DLD1 (cell line): ENCODE measurements at regions not wholly inside any gene's neighbourhood (a gene's known extent, or its start where the extent isn't known, plus 50 kb on each side); places are given as distances from the start of the nearest gene placed in this dataset.

Experiments
- in situ Hi-C: cut with HindIII; loops from 2 replicates; pipeline ENCODE4 v1.10.0; 2017; ENCODE audit warnings: low sequenced_read_pairs

DNA sequence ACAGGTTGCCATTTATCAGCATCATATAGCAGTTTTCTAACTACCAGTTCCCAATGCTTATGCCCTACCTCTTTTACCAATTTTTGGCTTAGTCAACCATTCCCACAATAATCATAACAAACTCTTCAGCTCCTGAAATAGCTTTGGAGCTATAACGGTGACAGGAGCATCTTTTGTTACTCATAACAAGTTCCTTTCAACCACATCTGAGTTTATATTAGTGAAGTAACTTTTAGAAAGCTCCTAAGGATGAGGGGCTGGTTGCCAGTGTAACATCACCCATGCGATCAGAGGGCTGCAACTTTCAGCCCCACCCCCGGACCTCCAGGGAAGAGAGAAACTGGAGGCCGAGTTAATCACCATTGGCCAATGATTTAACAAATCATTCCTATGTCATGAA lies 495.3 kb upstream of the RASGRP1 start:
- in situ Hi-C loops = no loop called here

DNA sequence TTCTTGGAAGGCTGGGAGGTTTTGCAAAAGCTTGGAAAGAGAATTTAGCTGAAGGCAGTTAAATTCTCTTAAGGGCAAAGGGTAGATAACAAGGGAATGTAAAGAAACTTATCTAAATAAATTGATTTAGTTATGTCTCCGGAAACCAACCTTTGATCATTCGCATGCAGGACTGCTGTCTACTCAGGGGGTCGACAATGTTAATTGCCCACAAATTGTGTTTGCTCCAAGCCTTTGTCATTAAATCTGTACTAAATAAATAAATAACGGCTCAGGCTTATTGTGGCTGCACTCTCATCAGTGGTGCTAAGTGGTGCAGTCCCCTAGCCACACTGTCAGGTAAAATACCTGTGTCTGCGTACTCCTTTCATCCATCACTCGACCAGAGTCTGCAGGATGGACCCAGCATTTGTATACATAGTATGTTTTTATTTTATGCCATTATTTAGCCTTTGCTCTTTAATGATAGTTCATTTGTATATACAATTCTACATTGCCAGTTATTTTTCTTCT lies 497.4 kb upstream of the RASGRP1 start:
- in situ Hi-C loops = no loop called here

DNA sequence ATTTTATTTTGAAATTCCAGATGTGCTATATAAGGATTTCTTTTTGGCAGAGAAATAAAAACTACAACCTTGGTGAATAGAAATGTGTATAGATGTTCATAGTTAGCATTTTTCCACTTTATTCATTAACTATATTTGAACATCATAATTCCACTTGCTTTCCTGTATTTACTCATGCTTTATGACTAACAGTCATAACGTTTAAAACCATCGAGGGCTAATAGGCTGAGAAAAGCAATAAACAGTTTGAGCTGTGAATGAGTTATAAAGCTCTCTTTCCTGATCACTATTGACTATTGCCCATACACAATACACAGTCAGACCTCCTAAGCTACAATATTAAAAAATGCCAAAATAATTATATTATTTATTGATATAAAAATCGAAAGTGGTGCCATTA lies 502.1 kb upstream of the RASGRP1 start:
- in situ Hi-C loops = no loop called here

DNA sequence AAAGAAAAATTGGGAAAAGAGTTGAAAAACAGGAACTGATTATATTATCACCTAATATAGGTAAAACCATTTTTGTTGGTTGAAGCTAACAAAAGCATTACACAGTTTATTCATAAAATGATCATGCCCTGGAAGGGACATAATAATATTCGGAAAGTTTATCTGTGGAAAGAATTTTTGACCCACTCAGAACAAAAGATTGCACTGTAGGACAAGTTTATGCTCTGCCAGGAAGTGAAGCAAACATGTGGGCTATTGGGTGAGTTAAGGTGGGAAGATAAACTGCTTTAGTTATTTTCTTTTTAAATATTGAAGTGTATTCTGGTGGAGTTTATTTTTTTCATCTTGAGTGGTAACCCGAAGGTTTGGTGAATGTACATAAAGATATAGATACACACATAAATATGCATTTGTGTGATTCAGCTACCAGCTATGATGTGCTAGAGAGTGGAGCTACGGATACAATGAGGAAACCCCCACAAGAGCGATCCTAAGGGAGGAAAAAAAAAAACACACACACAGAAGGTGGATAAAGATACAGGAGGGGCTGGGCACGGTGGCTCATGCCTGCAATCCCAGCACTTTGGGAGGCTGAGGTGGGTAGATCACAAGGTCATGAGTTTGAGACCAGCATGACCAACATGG lies 506.4 kb upstream of the THBS1 start:
- in situ Hi-C loops = no loop called here

DNA sequence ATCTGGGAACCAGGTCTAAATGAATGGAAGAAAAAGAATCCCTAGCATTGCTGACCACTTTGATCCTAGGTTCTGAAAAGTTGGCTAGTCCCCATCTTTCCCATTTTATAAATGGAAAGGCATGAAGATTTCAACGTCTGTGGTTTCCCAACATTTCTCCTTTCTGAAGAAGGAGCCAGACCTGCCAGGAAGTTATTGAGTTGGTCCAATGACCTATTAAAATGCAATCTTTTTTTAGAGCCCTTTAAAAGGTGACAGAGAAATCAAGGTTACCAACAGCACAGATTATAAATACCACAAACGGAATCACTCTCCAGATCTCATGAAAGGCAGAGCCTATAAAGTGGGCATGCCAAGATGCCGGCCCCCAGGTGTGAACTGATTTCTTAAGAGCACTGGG lies 505.6 kb upstream of the THBS1 start:
- in situ Hi-C loops = no loop called here

DNA sequence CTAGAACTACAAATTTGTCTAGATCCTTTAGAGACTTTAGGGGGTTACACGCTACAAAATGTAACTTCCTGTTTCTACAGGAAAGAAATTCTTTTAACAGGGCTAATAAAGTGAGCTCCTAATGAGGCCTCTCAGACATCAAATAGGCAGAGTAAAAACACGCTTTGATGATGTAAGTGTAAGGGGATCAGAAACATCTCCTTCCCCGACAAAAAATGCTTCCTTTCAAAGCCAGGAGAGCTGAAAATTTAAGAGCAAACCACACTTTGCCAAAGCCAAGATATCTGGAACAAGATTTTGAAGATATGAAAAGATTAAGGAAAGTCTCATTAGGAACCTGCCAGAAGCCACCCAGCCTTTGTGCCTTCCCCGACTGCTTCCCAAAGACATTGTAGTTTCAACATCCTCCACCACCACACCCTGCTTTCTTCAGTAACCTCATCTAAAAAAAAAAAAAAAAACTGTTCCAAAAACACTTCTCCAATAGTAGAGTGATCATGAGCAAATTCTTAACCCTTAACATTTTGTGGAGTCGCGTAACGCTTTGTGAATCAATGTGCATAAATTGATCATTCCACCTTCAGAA lies 505.0 kb upstream of the THBS1 start:
- in situ Hi-C loops = no loop called here

DNA sequence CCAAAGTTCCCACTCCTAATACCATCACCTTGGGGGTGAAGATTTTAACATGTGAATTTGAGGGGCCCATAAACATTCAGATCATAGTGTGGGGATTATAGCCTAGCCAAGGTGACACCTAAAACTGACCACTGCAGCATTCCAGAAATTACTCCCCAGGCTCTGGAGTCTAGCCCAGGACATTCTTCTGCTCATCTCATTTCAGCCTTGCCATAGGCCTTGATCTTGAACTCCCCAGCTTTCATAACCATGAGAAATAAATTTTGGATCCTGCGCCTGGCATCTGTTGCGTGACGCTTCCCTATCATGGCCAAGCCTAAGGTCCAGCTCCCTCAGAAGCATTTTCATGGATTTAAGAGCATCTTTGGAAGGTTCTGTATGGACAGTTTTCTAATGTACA lies 502.9 kb upstream of the THBS1 start:
- in situ Hi-C loops = no loop called here

DNA sequence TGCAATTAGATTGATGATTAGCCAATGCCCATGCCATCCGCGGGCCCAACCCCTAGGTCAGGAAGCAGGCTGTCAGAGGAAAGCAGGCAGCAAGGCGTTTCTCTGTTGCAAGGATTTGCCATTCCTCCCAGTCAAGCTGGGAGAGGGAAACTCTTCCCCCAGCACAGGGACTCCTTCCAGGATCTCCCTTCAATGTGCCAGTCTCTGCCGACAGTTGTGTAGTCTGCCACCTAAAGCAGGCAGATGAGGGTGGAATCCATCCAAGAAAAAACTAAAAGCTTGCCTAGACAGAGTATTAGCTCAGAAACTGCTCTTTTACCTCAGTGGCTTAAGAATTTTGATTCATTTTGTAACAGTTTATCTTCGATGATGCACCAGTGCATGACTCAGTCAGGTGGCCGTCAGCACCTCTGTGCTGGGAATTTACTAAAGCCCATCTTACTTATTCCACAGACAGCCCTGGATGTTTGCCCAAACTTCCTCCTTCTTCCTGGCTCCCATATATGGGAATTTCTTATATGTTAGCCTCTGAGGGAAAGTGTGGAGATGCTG lies 501.5 kb upstream of the THBS1 start:
- in situ Hi-C loops = no loop called here

DNA sequence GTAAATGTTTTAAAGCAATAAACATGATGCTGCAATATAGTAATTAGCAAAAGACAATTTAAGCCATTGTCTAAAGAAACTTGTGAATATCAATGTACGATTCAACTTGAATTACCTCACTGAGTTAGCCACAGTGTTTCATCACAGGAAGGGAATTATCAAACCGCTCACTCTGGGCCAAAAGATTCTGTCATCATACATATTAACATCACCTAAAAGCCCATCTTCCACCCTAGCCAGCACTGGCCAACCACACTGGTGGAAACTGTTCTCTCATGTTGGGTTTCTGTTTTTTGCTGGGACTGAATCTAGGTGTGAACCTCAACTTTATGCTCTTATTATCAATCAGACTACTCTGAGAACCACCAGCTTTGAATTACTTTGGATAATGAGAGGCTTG lies 497.7 kb upstream of the THBS1 start:
- in situ Hi-C loops = no loop called here

DNA sequence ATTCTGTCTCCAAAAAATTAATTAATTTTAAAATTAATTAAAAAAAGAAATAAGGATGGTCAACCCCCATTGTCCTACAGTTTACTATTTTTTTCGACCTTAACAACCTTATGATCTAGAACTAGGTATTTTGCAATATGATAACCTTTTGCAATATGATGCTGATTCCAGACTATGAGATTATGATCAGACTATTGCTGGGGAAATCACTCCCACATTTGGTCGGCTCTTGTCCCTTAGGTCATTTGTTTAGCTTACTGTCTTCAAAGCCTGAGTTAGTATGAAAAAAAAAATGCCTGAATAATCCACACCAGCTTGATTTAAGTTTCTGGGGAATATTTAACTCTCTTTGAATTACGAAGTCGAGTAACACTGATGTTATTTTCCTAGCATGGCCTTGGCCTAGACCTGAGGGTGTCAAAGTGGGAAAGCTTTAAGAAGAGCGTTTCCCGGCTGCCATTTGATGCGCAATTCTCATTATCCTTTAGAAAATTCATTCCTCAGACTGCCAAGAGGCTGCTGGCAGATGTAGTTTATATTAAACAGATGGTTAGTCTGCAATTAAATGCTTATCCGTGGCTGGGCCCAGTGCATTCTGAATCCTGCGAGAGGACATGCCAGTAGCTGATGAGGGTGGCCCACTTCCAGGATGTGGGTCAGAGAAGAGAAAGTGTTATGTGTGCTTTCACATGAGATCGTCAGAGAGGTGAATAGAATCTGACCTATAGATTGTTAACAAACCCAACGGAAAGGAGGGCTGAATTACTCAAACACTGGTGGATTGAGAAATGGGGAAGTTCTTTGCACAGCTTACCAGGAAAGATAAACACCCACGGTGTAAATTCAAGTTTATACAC lies 496.0 kb upstream of the THBS1 start:
- in situ Hi-C loops = no loop called here

DNA sequence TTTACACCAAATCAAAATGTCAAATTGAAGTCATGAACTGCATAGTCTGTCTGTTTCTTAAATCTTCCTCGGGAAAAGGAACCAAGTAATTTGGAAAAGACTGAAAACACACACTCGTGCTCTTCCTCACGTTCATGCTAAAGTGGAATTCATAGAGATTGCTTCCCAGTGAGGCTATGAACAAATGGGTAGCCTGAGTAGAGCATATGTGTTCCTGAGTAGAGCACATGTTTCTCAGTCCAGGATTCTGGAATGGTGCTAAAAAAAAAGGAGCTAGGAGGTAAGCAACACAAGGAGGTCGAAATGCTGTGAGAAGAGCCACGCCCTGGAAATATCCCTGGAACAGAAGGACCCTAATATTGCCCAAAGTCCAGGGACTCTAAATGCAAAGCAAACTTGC lies 494.2 kb upstream of the THBS1 start:
- in situ Hi-C loops = no loop called here

DNA sequence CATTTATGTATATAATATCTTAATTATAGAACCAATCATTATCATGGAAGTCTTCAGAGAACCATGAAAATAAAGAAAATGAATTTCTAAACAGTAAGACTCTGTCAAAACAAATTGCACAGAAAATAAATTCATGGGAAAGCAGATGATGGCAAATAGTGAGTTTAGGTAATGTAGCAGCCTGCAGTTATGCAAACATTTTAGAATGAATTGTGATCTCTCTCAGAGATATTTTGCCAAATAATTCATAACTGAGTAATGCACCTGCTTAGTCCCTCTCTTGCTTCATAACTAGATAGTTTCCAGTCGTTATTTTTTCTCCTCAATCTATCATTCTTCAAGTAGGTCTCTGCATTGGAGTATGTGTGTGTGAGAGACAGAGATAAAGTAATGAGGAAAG lies 492.7 kb upstream of the THBS1 start:
- in situ Hi-C loops = no loop called here

DNA sequence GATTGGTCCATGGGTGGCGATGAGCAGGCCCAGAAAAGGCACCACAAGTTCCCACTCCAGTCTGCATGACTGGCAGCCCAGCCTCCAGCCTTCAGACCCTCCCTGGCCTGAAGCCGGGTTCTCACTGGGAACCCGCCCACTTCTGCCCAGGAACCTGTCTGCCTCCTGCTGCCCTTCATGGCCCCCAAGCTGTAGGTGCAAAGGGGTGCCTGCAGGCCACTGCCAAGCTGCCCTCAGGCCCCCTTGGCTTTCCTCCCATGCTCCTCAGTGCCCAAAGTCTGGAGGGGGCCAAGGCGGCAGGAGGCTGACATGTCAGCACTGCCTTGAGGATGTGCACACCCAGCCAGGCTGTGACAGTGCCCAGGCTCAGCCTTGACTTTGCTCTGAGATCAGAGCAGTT lies 488.5 kb upstream of the THBS1 start:
- in situ Hi-C loops = no loop called here

DNA sequence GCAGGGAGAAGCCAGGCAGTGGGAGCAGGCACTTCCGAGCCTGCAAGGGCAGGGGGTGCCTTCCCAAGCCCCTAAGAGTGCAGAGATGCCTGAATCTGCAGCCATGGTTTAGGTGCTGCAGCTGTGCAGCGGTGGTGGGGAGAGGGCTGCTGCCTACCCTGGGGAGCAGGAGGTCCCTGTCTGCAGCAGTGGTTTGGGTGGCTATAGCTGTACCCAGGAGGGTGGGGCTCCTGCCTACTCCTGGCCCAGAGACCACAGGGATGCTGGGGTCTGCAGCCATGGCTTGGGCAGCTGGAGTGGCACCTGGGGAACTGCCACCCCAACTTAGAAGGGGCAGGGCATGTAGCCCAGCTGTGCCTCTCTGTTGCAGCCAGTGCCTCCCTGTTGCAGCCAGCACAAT lies 488.1 kb upstream of the THBS1 start:
- in situ Hi-C loops = no loop called here

DNA sequence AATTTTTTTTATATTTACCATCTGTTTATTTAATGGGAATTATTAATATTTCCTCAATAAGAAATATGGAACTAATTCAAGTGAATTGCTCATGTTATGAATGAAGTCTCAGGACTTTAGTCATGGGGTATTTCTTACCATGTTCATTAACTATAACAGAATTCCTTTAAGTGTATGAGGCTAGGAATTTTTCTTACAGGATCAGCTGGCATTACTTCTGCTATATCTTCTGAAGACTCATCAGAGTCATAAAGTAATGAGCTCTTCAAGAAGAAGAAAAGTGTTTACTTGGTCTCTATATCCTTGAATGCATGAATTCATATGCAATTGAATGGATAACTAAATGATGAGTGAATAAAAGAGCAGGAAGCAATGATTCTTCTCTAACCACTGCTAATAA lies 486.8 kb upstream of the THBS1 start:
- in situ Hi-C loops = no loop called here

DNA sequence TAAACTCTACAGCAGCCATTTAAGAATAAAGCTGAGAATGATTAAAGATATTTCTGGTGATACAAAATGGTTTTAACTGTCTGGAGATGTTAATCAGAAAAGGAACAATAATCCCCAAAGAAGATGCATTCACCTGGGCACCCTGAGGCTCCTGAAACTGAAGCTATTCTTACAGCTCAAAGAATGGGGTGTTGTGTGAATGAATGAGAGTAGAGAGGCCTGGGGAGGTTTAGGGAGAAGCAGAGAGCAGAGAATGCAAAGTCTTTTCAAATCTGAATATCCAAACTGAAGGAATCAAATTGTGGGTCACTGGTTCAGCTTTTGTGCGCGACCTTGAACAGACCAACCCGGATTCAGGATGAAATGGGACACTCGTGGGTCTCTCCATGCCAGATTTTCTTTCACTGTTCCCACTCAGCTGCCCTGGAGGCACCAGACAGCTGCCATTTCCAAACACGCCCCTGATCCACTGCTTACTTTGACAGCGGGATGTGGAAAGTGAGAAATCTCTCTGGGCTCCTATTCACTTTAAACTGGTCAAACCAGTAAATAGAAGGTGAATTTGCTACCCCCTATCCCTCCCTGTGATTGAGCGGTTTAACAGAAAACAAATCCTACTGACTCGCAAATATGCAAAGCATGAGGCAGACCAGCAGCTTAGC lies 485.5 kb upstream of the THBS1 start:
- in situ Hi-C loops = no loop called here

DNA sequence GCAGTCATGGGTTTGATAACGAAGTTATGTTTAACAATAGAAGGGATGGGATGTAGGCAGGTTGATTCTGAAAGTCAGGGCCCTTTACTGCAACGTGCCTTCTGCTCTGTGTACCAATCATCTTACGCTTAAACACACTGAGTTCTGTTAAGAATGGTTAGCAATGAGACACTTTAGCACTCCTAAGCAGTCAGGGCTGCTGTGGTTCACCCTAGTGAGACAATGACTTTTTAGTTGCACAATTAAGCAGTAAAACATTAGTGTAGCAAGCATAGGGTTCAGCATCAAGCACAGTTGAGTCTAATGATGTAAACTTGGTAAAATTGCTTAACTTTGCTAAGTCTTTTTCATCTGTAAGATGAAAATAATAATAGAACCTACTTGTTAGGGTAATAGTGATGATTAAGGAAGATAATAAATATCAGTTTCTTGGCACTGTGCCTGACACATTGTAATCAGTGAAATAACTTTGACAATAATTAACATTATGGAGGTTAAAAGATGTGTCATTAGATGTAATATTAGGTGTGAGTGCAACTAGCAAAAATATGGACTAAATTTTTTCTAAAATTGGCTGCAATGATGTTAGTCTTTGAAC lies 484.2 kb upstream of the THBS1 start:
- in situ Hi-C loops = no loop called here

DNA sequence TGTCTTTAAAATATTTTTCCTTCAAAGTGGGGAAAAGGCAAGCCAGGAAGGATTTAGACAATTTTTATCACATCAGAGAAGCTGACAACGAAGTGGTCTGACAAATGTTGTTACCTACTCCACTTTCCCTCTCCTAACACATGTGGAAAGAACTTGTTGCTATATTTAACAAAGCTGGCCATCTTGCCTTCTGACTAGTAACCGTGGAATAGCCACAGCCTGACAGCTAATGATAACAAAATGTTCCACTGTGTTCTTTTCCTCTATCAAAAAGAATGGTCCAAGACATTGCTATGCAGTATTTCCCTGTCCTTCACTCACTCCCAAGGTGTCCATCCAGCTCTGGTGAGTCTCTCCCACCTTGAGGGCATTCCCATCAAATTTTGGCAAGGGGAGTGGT lies 481.4 kb upstream of the THBS1 start:
- in situ Hi-C loops = no loop called here

DNA sequence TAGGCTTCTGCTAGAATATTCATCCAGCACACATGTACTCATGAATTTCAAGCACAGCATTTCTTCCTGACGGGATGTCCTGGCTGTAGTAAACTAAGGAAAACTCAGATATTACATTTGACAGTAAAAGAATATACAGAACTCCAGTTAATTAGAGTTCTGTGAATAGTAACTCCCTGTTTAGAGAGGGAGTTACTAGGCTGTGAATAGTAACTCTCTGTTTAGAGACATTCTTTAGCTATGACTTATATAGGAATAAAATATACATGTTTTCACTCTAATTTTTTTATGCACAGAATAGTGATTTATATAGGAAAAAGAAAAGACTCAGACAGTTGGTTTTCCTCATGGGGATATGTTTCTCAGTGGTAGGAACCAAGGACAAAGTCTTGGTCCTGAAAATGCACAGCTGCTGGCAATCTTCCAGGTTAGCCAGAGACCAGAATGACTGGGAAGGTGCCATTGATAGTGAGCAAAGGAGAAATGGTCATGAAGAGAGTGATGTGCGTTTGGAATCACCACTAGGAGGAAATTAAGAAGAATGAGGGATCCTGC lies 480.7 kb upstream of the THBS1 start:
- in situ Hi-C loops = no loop called here

DNA sequence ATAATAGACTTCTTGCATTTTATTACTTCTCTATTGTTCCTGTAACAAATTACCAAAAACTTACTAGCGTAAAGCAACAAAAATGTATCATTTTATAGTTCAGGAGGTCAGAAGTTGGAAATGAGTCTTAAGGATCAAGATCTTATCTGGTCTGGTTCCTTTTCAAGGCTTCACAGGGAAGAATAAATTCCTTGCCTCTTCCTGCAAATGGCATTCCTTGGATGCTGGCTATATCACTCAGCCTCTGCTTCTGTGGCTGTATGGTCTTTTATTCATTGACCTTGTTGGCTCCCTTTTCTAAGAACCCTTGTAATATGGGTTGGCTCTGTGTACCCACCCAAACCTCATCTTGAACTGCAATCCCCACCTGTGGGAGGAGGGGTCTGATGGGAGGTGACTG lies 478.4 kb upstream of the THBS1 start:
- in situ Hi-C loops = no loop called here

DNA sequence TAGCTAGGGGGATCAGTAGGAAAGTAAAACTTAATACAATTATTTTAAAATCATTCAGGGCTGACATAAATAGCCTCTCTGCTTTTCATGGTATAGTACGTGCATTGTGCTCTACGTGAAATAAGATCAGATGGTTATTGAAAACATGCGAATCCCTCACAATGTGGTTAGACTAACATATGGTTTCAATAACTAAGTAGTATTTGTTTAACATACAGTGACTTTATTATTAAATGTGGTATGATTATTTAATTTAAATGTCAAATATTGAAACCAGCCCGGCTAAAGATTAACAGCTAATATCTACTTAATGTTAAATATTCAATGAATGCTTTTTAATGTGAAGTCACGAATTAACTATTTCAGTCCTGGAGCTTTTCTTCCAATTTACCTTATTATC lies 473.9 kb upstream of the THBS1 start:
- in situ Hi-C loops = no loop called here
